Common myeloid progenitor, CD34-positive (primary cell): ENCODE measurements at regions not wholly inside any gene's neighbourhood (a gene's known extent, or its start where the extent isn't known, plus 50 kb on each side); places are given as distances from the start of the nearest gene placed in this dataset.

Source experiments
- CTCF ChIA-PET: fragments of 350-600 bp; sonication (Branson Sonifier 250); formaldehyde crosslinking; loops from one replicate; lab custom pipeline; 2021; ENCODE audit warnings: antibody characterized with exemption; lab: Charles Lee
- POLR2A ChIA-PET: fragments of 350-600 bp; sonication (Branson Sonifier 250); formaldehyde crosslinking; loops from one replicate; lab custom pipeline; 2021; ENCODE audit warnings: antibody characterized with exemption; lab: Charles Lee
- DNase-seq, 3 donors: peaks; one replicate each; pipeline versions ENCODE4 v3.0.0 to v3.0.0-alpha.2; 2013
- H3K27ac ChIP-seq, 2 experiments: 1 replicate in 1 of 2; 2 replicates in 1 of 2; pipeline ENCODE4 v1.7.0; 2013; ENCODE audit warnings: inconsistent platforms in 2 of 2, low read length in 2 of 2, mild to moderate bottlenecking in 2 of 2, low read depth in 1 of 2, moderate library complexity in 1 of 2; ENCODE audit not compliant: severe bottlenecking in 2 of 2, insufficient read depth in 1 of 2, poor library complexity in 1 of 2
- H3K27me3 ChIP-seq, 5 experiments: replicated peaks in 2 of 5; 1 replicate in 3 of 5; 2 replicates in 2 of 5; pipeline versions ENCODE4 v1.6.1 to v1.7.0; 2013; ENCODE audit warnings: low read length in 4 of 5, mild to moderate bottlenecking in 2 of 5, moderate library complexity in 2 of 5, inconsistent platforms in 1 of 5; ENCODE audit not compliant: insufficient read depth in 5 of 5, control insufficient read depth in 4 of 5
- H3K36me3 ChIP-seq, 4 experiments: 1 replicate in 2 of 4; 2 replicates in 2 of 4; pipeline versions ENCODE4 v1.6.1 to v1.7.0; 2013; ENCODE audit warnings: low read length in 3 of 4, control low read depth in 1 of 4, mild to moderate bottlenecking in 1 of 4; ENCODE audit not compliant: control insufficient read depth in 4 of 4, insufficient read depth in 4 of 4
- H3K4me1 ChIP-seq, 4 experiments: 1 replicate in 3 of 4; 2 replicates in 1 of 4; pipeline versions ENCODE4 v1.6.1 to v1.7.1; 2013; ENCODE audit warnings: low read length in 3 of 4, mild to moderate bottlenecking in 3 of 4, control low read depth in 1 of 4, inconsistent platforms in 1 of 4, moderate library complexity in 1 of 4; ENCODE audit not compliant: control insufficient read depth in 4 of 4, insufficient read depth in 4 of 4; ENCODE audit errors: control extremely low read depth in 1 of 4
- H3K4me3 ChIP-seq, 7 experiments: 1 replicate in 4 of 7; 2 replicates in 3 of 7; pipeline versions ENCODE4 v1.5.1 to v1.7.0; 2013; ENCODE audit warnings: mild to moderate bottlenecking in 7 of 7, low read length in 6 of 7, moderate library complexity in 6 of 7, inconsistent platforms in 2 of 7, low read depth in 2 of 7, control low read depth in 1 of 7; ENCODE audit not compliant: insufficient read depth in 4 of 7, control insufficient read depth in 1 of 7; ENCODE audit errors: extremely low read depth in 1 of 7
- H3K9me3 ChIP-seq, 5 experiments: 1 replicate in 4 of 5; 2 replicates in 1 of 5; pipeline versions ENCODE4 v1.6.1 to v1.7.1; 2013; ENCODE audit warnings: low read length in 4 of 5, mild to moderate bottlenecking in 2 of 5, inconsistent platforms in 1 of 5, low read depth in 1 of 5, moderate library complexity in 1 of 5; ENCODE audit not compliant: control insufficient read depth in 4 of 5, insufficient read depth in 2 of 5; ENCODE audit errors: control extremely low read depth in 1 of 5
- WGBS: methylation state at CpG from one replicate; pipeline ENCODE4 v1.1.5; 2013; ENCODE audit not compliant: insufficient coverage; 5-methylcytosine and 5-hydroxymethylcytosine counted together

DNA sequence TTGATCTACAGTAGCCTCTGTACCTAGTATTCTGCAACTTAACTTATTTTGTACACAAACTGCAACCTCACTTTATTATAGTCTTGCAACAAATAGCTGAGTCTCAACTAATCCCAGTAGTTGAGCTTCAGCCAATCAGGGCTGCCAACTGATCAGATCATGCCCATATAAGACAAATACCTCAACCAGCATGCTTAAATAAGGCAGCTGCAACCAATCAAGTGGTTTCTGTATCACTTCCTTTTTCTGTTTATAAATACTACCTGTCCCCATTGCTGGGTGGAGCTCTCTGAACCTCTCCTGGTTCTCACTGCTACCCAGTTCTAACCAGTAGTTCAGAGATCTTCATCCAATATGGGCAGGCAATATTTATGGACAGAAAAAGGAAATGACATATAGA lies 248.5 kb upstream of the FBXO33 start:
- ChIA-PET CTCF (no interaction called here), POLR2A (no interaction called here)

DNA sequence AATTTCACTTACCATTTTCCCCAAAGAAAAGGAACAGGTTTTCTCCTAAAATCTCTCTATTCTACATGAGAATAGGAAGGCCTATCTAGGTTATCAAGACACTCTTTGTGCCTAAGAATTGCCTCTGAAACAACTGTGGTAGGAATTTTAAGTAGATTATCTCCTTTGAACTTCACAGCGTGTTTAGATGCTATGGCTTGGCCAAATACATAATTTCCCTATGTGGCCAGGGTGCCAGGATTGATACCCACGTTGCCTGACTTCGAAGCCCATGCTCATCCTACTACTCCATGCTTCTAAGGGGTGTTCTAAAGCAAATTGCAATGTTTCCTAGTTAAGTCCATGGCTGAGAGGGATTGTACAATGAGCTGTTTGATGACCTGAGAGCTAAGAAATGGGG lies 241.5 kb upstream of the FBXO33 start:
- 63% methylated on average over 3 of the region's 3 CpGs for WGBS
- ChIA-PET POLR2A (no interaction called here), CTCF (no interaction called here)

More for the DNA sequence above, 248.5 kb upstream of the FBXO33 start:
- no peak overlapping the region for H3K27ac ChIP-seq
- H3K27me3 ChIP-seq, result no peaks in the 10 kb centered on the region
- DNase-seq, result no peak
- peaks cover 0 to 1% (median 0%) of the 10 kb centered on the region in 5 experiments for H3K9me3 ChIP-seq
- H3K36me3 ChIP-seq, result no peaks in the 10 kb centered on the region
- no peaks in the 10 kb centered on the region for H3K4me1 ChIP-seq
- no peak overlapping the region for H3K4me3 ChIP-seq

DNA sequence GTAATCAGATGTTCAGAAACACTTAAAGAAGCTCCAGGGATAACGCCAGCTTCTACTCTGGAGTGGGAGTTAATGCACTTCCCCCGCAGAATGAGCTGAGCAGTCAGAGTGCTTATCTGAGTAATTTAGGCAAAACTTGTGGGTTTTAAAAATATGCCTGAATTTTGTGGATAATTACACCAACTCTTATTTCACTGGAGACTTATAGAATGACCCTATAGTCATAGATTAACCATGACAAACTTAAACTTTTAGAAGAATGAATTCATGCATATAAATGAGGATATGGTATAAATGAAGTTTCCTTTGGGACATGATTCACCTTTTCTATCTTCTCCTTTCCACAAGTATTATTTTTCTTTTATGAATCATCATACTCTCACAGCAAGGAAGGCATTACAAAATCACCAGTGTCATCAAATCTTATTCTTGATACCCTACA lies 241.1 kb upstream of the FBXO33 start:
- Histone ChIP-seq H3K27me3 (no peaks in the 10 kb centered on the region), H3K27ac (no peak overlapping the region), H3K4me3 (no peak overlapping the region), H3K36me3 (no peaks in the 10 kb centered on the region), H3K4me1 (no peaks in the 10 kb centered on the region), H3K9me3 (peaks cover 0 to 1% (median 0%) of the 10 kb centered on the region in 5 experiments)
- CTCF ChIA-PET, result no interaction called here
- whole genome bisulfite sequencing, result no CpG with 5 or more reads among the region's 2 CpGs
- POLR2A ChIA-PET, result no interaction called here
- DNase-seq, result no peak

More for the DNA sequence above, 241.5 kb upstream of the FBXO33 start:
- no peak overlapping the region for H3K27ac ChIP-seq
- no peak for DNase-seq
- H3K36me3 ChIP-seq, result no peaks in the 10 kb centered on the region
- no peaks in the 10 kb centered on the region for H3K27me3 ChIP-seq
- peaks cover 0 to 1% (median 0%) of the 10 kb centered on the region in 5 experiments for H3K9me3 ChIP-seq
- H3K4me1 ChIP-seq, result no peaks in the 10 kb centered on the region
- no peak overlapping the region for H3K4me3 ChIP-seq

DNA sequence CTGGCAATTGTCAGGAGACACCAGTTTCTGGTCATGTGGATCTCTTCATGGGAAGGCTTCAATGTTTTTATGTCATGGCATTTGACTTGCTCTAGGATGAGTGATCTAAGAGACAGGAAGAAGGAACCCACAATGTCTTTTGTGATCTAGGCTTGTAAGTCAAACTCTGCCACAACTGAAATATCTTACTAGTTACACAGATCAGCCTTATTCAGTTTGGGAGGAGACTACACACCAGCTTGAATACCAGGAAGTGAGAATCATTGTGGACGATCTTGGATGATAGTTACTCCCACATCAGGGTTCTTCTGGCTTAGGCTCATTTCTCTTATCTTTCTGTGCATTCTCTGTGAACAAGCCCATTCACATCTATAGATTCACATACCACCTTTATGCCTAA lies 236.2 kb upstream of the FBXO33 start:
- POLR2A ChIA-PET, result no interaction called here

DNA sequence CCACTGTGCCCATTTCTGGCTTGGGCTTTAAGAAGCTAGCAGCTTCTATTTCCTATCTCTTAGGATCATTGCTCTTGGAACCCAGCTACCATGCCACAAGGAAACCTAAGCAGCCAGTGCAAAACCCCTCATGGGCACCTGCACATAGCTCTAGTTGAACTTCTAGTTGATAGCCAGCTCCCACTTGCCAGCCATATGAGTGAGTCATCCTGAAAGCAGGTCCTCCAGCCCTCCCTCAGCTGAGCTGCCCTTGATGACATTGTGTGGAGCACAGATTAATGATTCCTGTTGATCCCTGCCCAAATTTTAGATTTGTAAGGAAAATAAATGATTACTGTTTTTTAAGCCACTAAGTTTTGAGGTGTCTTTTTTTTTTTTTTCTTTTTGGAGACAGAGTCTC lies 234.2 kb upstream of the FBXO33 start:
- Histone ChIP-seq H3K4me1 (no peaks in the 10 kb centered on the region), H3K27ac (no peak overlapping the region), H3K27me3 (no peaks in the 10 kb centered on the region), H3K4me3 (no peak overlapping the region), H3K9me3 (no peaks in the 10 kb centered on the region), H3K36me3 (no peaks in the 10 kb centered on the region)
- no peak for DNase-seq
- POLR2A ChIA-PET, result no interaction called here
- CTCF ChIA-PET, result no interaction called here

More for the DNA sequence above, 236.2 kb upstream of the FBXO33 start:
- Histone ChIP-seq H3K4me3 (no peak overlapping the region), H3K4me1 (no peaks in the 10 kb centered on the region), H3K9me3 (peaks cover 0 to 1% (median 0%) of the 10 kb centered on the region in 5 experiments), H3K27ac (no peak overlapping the region), H3K36me3 (no peaks in the 10 kb centered on the region), H3K27me3 (no peaks in the 10 kb centered on the region)
- CTCF ChIA-PET, result no interaction called here
- 80% methylated on average over 1 of the region's 1 CpG for WGBS
- no peak for DNase-seq

DNA sequence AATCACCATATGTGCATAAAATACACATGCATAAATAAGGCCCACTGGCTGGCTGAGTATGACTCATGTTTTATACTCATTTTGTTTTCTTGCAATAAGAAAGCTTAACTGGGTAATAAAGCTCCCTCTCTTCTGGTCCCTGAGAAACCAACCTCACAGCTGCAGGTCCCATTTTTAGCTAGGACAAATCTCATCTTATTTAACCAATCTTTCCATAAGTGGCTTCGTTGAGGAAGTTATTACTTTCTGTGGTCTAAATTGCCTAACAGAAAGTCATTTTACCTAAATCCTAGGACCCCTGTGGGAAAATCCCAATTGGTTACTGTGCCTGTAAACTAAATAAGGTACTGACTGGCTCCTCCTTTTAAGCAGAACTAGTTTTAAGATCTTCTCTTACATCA lies 232.8 kb upstream of the FBXO33 start:
- POLR2A ChIA-PET, result no interaction called here
- CTCF ChIA-PET, result no interaction called here
- no peaks in the 10 kb centered on the region for H3K36me3 ChIP-seq
- no peaks in the 10 kb centered on the region for H3K4me1 ChIP-seq
- no peak overlapping the region for H3K27ac ChIP-seq
- H3K9me3 ChIP-seq, result no peaks in the 10 kb centered on the region
- WGBS, result 60% methylated on average over 1 of the region's 1 CpG
- DNase-seq, result no peak
- no peak overlapping the region for H3K4me3 ChIP-seq
- H3K27me3 ChIP-seq, result no peaks in the 10 kb centered on the region

DNA sequence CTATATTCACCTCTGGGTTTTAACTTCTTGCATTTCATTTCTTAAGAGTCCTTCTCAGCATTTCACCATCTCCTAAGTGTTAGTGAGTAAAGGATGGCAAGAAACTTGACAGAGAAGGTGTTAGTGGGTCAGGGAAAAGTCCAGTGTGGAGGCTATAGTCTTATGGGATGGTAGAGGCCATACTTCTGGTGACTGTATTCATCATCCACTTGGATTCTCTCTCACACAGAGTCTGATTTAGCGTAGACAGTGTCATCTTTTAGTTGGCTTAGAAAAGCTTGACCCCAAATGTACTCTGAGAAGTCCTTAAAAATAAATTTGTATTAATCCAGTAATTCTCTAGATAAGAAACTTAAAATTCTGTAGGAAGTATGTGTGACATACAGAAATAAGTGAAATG lies 232.4 kb upstream of the FBXO33 start:
- POLR2A ChIA-PET, result no interaction called here
- DNase-seq, result no peak
- CTCF ChIA-PET, result no interaction called here
- Histone ChIP-seq H3K27me3 (no peaks in the 10 kb centered on the region), H3K27ac (no peak overlapping the region), H3K4me3 (no peak overlapping the region), H3K9me3 (no peaks in the 10 kb centered on the region), H3K36me3 (no peaks in the 10 kb centered on the region), H3K4me1 (no peaks in the 10 kb centered on the region)
- no CpG with 5 or more reads among the region's 1 CpG for WGBS
